Neural cell (in vitro differentiated cells): ENCODE measurements at regions not wholly inside any gene's neighbourhood (a gene's known extent, or its start where the extent isn't known, plus 50 kb on each side); places are given as distances from the start of the nearest gene placed in this dataset.

ENCODE experiments used
- H2AFZ ChIP-seq: fragments of 200-600, 300-800 bp; sonication (generic), shearing (Covaris generic); 2 replicates; pipeline ENCODE4 v1.6.0; 2014; ENCODE audit warnings: low read depth, mild to moderate bottlenecking, antibody characterized with exemption, low read length, moderate library complexity
- H3F3A ChIP-seq: fragments of 200-600 bp; shearing (Covaris generic); 2 replicates; pipeline ENCODE4 v1.6.1; 2016; ENCODE audit warnings: mild to moderate bottlenecking, moderate library complexity, mixed read lengths, antibody characterized with exemption, low read length; ENCODE audit not compliant: insufficient read depth, poor library complexity, severe bottlenecking
- H3K27ac ChIP-seq: fragments of 200-600, 300-800 bp; sonication (generic), shearing (Covaris generic); 2 replicates; pipeline ENCODE4 v1.5.1; 2014; ENCODE audit warnings: mild to moderate bottlenecking, low read length, moderate library complexity
- H3K27me3 ChIP-seq: fragments of 300-800, 200-600 bp; sonication (generic), shearing (Covaris generic); 2 replicates; pipeline ENCODE4 v1.6.0; 2014; ENCODE audit warnings: mild to moderate bottlenecking, low read depth, low read length, moderate library complexity; ENCODE audit not compliant: insufficient read depth
- H3K36me3 ChIP-seq: fragments of 300-800, 200-600 bp; sonication (generic), shearing (Covaris generic); 2 replicates; pipeline ENCODE4 v1.5.1; 2014; ENCODE audit warnings: mild to moderate bottlenecking, antibody characterized with exemption, low read length, moderate library complexity; ENCODE audit not compliant: insufficient read depth
- H3K4me2 ChIP-seq: fragments of 300-800, 200-600 bp; sonication (generic), shearing (Covaris generic); 2 replicates; pipeline ENCODE4 v1.6.0; 2014; ENCODE audit warnings: mild to moderate bottlenecking, low read length
- H3K4me3 ChIP-seq: fragments of 300-800, 200-600 bp; sonication (generic), shearing (Covaris generic); 2 replicates; pipeline ENCODE4 v1.5.1; 2014; ENCODE audit warnings: mild to moderate bottlenecking, low read length, moderate library complexity
- H3K79me2 ChIP-seq: fragments of 200-600 bp; shearing (Covaris generic); replicated peaks from 2 replicates; pipeline ENCODE4 v1.6.0; 2014; ENCODE audit warnings: mild to moderate bottlenecking, low read length, moderate library complexity; ENCODE audit not compliant: insufficient read depth
- H3K9ac ChIP-seq: fragments of 300-800, 200-600 bp; sonication (generic), shearing (Covaris generic); 2 replicates; pipeline ENCODE4 v1.6.1; 2016; ENCODE audit warnings: mild to moderate bottlenecking, low read length, mixed read lengths
- H3K9me2 ChIP-seq: fragments of 200-600 bp; shearing (Covaris generic); 2 replicates; pipeline ENCODE4 v1.6.1; 2016; ENCODE audit warnings: mild to moderate bottlenecking, low read length, mixed read lengths; ENCODE audit not compliant: insufficient read depth
- H3K9me3 ChIP-seq: fragments of 200-600, 300-800 bp; sonication (generic), shearing (Covaris generic); 2 replicates; pipeline ENCODE4 v1.6.1; 2016; ENCODE audit warnings: mild to moderate bottlenecking, mixed run types, low read length, moderate library complexity, mixed read lengths
- H4K20me1 ChIP-seq: fragments of 200-600 bp; shearing (Covaris generic); 2 replicates; pipeline ENCODE4 v1.6.1; 2016; ENCODE audit warnings: mild to moderate bottlenecking, mixed run types; ENCODE audit not compliant: insufficient read depth
- EP300 ChIP-seq: fragments of 450-650 bp; conservative IDR thresholded peaks from 2 replicates; pipeline ENCODE4 v1.6.1; 2014; ENCODE audit warnings: antibody characterized with exemption, mild to moderate bottlenecking, moderate library complexity; ENCODE audit not compliant: poor library complexity, severe bottlenecking
- EZH2 ChIP-seq: fragments of 200-600, 300-800 bp; shearing (Covaris generic), sonication (generic); IDR thresholded peaks from 2 replicates; pipeline ENCODE4 v1.6.1; 2014; ENCODE audit warnings: antibody characterized with exemption, low read length, borderline replicate concordance, mild to moderate bottlenecking; ENCODE audit not compliant: insufficient read depth, poor library complexity, severe bottlenecking
- MXI1 ChIP-seq: fragments of 450-650 bp; conservative IDR thresholded peaks from 2 replicates; pipeline ENCODE4 v1.6.1; 2014; ENCODE audit warnings: antibody characterized with exemption, mild to moderate bottlenecking; ENCODE audit not compliant: poor library complexity, severe bottlenecking
- POLR2AphosphoS5 ChIP-seq: IDR thresholded peaks from 2 replicates; pipeline ENCODE4 v1.6.1; 2012
- RAD21 ChIP-seq: fragments of 450-650 bp; conservative IDR thresholded peaks from 2 replicates; pipeline ENCODE4 v1.6.1; 2014; ENCODE audit warnings: antibody characterized with exemption, mild to moderate bottlenecking, moderate library complexity
- REST ChIP-seq: IDR thresholded peaks from 2 replicates; pipeline ENCODE4 v1.6.1; 2012; ENCODE audit warnings: borderline replicate concordance
- SMC3 ChIP-seq: fragments of 450-650 bp; conservative IDR thresholded peaks from 2 replicates; pipeline ENCODE4 v1.6.1; 2014; ENCODE audit warnings: antibody characterized with exemption, mild to moderate bottlenecking, moderate library complexity; ENCODE audit not compliant: poor library complexity
- TAF1 ChIP-seq: IDR thresholded peaks from 2 replicates; pipeline ENCODE4 v1.6.1; 2012; ENCODE audit warnings: low read depth
- TF ChIP-seq, protein P1 (sequence below): fragments of 450-650 bp; IDR thresholded peaks from 2 replicates; pipeline ENCODE4 v1.5.1; 2014; ENCODE audit warnings: antibody characterized with exemption, mild to moderate bottlenecking, moderate library complexity; ENCODE audit not compliant: poor library complexity, severe bottlenecking

DNA sequence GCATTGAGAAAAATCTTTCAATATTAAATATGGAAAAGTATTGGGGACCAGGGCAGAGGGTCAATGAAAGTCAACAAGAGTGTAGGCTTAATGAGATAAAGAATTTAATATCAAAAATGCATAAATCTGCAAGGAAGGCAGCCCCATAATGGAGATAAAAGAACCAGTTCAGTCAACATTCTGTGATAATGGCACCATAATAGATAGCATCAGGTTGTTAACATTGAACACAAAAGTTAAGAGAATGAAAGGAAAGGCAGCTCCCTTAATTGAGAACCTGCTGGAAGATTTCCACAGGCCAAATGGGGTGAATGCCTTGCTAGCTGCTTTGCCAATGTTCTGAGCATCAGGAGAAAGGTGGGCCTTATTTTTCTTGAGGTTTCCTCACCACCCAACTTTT, 60.4 kb upstream of the TMEM33 start:
- H3K27ac ChIP-seq = no peak overlapping the region
- H2AFZ ChIP-seq = no peak overlapping the region
- H3K4me2 ChIP-seq = no peak overlapping the region
- no peaks in the 10 kb centered on the region for H3K79me2 ChIP-seq
- no peaks in the 10 kb centered on the region for H3F3A ChIP-seq
- no peak overlapping the region for H3K9ac ChIP-seq
- H4K20me1 ChIP-seq = no peaks in the 10 kb centered on the region
- peaks cover 100% of the 10 kb centered on the region for H3K27me3 ChIP-seq
- H3K9me2 ChIP-seq = no peaks in the 10 kb centered on the region
- H3K9me3 ChIP-seq = no peaks in the 10 kb centered on the region
- H3K4me3 ChIP-seq = no peak overlapping the region
- H3K36me3 ChIP-seq = no peaks in the 10 kb centered on the region
- no peak for TF ChIP-seq TAF1
- TF ChIP-seq POLR2AphosphoS5 = no peak
- no peak for TF ChIP-seq REST
- no peak for TF ChIP-seq MXI1
- TF ChIP-seq SMC3 = no peak
- TF ChIP-seq, protein P1, sequence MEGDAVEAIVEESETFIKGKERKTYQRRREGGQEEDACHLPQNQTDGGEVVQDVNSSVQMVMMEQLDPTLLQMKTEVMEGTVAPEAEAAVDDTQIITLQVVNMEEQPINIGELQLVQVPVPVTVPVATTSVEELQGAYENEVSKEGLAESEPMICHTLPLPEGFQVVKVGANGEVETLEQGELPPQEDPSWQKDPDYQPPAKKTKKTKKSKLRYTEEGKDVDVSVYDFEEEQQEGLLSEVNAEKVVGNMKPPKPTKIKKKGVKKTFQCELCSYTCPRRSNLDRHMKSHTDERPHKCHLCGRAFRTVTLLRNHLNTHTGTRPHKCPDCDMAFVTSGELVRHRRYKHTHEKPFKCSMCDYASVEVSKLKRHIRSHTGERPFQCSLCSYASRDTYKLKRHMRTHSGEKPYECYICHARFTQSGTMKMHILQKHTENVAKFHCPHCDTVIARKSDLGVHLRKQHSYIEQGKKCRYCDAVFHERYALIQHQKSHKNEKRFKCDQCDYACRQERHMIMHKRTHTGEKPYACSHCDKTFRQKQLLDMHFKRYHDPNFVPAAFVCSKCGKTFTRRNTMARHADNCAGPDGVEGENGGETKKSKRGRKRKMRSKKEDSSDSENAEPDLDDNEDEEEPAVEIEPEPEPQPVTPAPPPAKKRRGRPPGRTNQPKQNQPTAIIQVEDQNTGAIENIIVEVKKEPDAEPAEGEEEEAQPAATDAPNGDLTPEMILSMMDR = no peak
- no peak for TF ChIP-seq EZH2
- TF ChIP-seq RAD21 = no peak
- TF ChIP-seq EP300 = no peak

GRCh38 chr4:41874398-41874797, 60.8 kb upstream of the TMEM33 start:
- Histone ChIP-seq H3K9ac (no peak overlapping the region), H2AFZ (no peak overlapping the region), H3F3A (no peaks in the 10 kb centered on the region), H4K20me1 (no peaks in the 10 kb centered on the region), H3K4me3 (no peak overlapping the region), H3K9me3 (no peaks in the 10 kb centered on the region), H3K4me2 (no peak overlapping the region), H3K79me2 (no peaks in the 10 kb centered on the region), H3K9me2 (no peaks in the 10 kb centered on the region), H3K36me3 (no peaks in the 10 kb centered on the region), H3K27ac (no peak overlapping the region), H3K27me3 (peaks cover 100% of the 10 kb centered on the region)
- TF ChIP-seq POLR2AphosphoS5 = no peak
- no peak for TF ChIP-seq EP300
- TF ChIP-seq MXI1 = no peak
- TF ChIP-seq, protein P1 = no peak
- TF ChIP-seq RAD21 = no peak
- no peak for TF ChIP-seq TAF1
- TF ChIP-seq SMC3 = no peak
- TF ChIP-seq EZH2 = no peak
- TF ChIP-seq REST = no peak
